ENCODE measurements at regions not wholly inside any gene's neighbourhood (a gene's known extent, or its start where the extent isn't known, plus 50 kb on each side); places are given as distances from the start of the nearest gene placed in this dataset.

DNA sequence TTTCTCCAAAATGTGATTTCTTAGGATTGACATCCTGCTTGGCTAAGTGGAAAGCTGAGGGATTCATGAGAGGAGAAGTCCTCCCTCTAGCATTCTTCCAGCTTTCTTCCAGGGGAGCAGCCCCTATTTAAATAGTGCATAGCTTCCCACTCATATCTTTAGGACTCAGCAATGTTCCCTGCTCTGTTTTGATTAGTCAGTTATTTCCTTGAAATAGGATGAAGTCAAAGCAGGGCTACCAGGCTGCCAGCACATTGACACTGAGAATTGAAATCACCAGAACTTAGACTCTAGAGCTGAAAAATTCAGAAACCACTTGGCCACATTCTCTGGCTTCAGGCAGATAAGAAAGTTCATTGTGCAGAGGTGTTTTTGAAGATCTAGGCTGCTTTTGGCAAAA, 74.7 kb upstream of the SMAD1 start:
- H4K91ac ChIP-seq (ENCODE audit: low read length): no peak overlapping the region
- H2BK15ac ChIP-seq (ENCODE audit: low read depth, poor library complexity, severe bottlenecking): no peak overlapping the region
- H3K4me1 ChIP-seq (ENCODE audit: control insufficient read depth, insufficient read depth, low read depth, low read length): no peaks in the 10 kb centered on the region
- H3K18ac ChIP-seq (ENCODE audit: low read depth in 1 of 2, low read length in 2 of 2): no peak overlapping the region
- H3K4ac ChIP-seq (ENCODE audit: low read depth in 1 of 2, low read length in 2 of 2): no peak overlapping the region
- no peak overlapping the region for H2BK12ac ChIP-seq (ENCODE audit: low read length in 2 of 2)
- no peaks in the 10 kb centered on the region for H3K9me3 ChIP-seq (ENCODE audit: control insufficient read depth, low read length)
- no peaks in the 10 kb centered on the region for H3K36me3 ChIP-seq (ENCODE audit: control insufficient read depth in 1 of 2, insufficient read depth in 2 of 2, low read depth in 1 of 2, low read length in 2 of 2)
- H3K4me3 ChIP-seq (ENCODE audit: insufficient read depth in 1 of 2, low read depth in 1 of 2, low read length in 2 of 2): no peak overlapping the region
- H3K27ac ChIP-seq (ENCODE audit: low read length, poor library complexity, severe bottlenecking): no peak overlapping the region
- H2AK5ac ChIP-seq (ENCODE audit: low read length, severe bottlenecking): no peak overlapping the region
- no peaks in the 10 kb centered on the region for H3K27me3 ChIP-seq (ENCODE audit: control insufficient read depth in 1 of 2, insufficient read depth in 1 of 2, low read length in 2 of 2)
- H3K14ac ChIP-seq (ENCODE audit: low read length in 2 of 2): no peak overlapping the region
- no peak overlapping the region for H2BK5ac ChIP-seq (ENCODE audit: low read depth, low read length, poor library complexity, severe bottlenecking)
- no peaks in the 10 kb centered on the region for H3K79me1 ChIP-seq (replicated peaks; ENCODE audit: low read length, poor library complexity, severe bottlenecking)
- no peak overlapping the region for H3K23ac ChIP-seq (ENCODE audit: low read length in 2 of 2)
- no peak overlapping the region for H2AFZ ChIP-seq (ENCODE audit: low read depth, low read length)
- H2BK120ac ChIP-seq (ENCODE audit: low read depth, low read length): no peak overlapping the region
- no peak overlapping the region for H4K8ac ChIP-seq (ENCODE audit: low read length)
- no peak overlapping the region for H3K9ac ChIP-seq (ENCODE audit: low read length)
- H3K4me2 ChIP-seq (ENCODE audit: low read length, poor library complexity, severe bottlenecking): no peak overlapping the region
- no peak for DNase-seq

DNA sequence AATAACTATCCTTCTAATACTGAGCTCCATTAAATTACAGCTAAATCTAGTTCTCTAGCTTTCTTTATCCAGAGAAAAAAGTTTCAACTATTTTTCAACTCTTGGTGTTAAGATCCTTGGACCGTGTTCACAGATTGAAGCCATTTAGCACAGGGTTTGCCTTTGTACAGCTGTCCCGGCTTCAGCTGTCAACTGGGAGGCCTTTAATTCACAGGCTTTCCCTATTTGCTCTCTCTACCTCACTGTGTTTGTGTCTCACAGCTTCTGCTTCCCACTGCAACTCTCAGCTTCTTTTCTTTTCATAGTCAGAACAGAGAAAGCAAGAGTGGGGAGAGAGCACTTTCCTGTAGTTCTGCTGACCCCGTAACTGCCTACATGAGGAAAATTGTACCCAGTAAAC, 76.9 kb upstream of the SMAD1 start:
- H3K9ac ChIP-seq (ENCODE audit: low read length): no peak overlapping the region
- no peak overlapping the region for H3K27ac ChIP-seq (ENCODE audit: low read length, poor library complexity, severe bottlenecking)
- H3K4me3 ChIP-seq (ENCODE audit: insufficient read depth in 1 of 2, low read depth in 1 of 2, low read length in 2 of 2): no peak overlapping the region
- no peak overlapping the region for H2BK5ac ChIP-seq (ENCODE audit: low read depth, low read length, poor library complexity, severe bottlenecking)
- no peak overlapping the region for H3K14ac ChIP-seq (ENCODE audit: low read length in 2 of 2)
- H2BK120ac ChIP-seq (ENCODE audit: low read depth, low read length): no peak overlapping the region
- no peak overlapping the region for H3K18ac ChIP-seq (ENCODE audit: low read depth in 1 of 2, low read length in 2 of 2)
- H3K27me3 ChIP-seq (ENCODE audit: control insufficient read depth in 1 of 2, insufficient read depth in 1 of 2, low read length in 2 of 2): no peaks in the 10 kb centered on the region
- no peaks in the 10 kb centered on the region for H3K9me3 ChIP-seq (ENCODE audit: control insufficient read depth, low read length)
- no peak overlapping the region for H4K8ac ChIP-seq (ENCODE audit: low read length)
- no peak overlapping the region for H3K4ac ChIP-seq (ENCODE audit: low read depth in 1 of 2, low read length in 2 of 2)
- no peak overlapping the region for H4K91ac ChIP-seq (ENCODE audit: low read length)
- no peak overlapping the region for H3K4me2 ChIP-seq (ENCODE audit: low read length, poor library complexity, severe bottlenecking)
- no peak overlapping the region for H2AK5ac ChIP-seq (ENCODE audit: low read length, severe bottlenecking)
- WGBS: 88% methylated on average over 3 of the region's 3 CpGs
- DNase-seq: no peak
- no peaks in the 10 kb centered on the region for H3K36me3 ChIP-seq (ENCODE audit: control insufficient read depth in 1 of 2, insufficient read depth in 2 of 2, low read depth in 1 of 2, low read length in 2 of 2)
- no peaks in the 10 kb centered on the region for H3K4me1 ChIP-seq (ENCODE audit: control insufficient read depth, insufficient read depth, low read depth, low read length)
- no peaks in the 10 kb centered on the region for H3K79me1 ChIP-seq (replicated peaks; ENCODE audit: low read length, poor library complexity, severe bottlenecking)
- H2AFZ ChIP-seq (ENCODE audit: low read depth, low read length): no peak overlapping the region
- H3K23ac ChIP-seq (ENCODE audit: low read length in 2 of 2): no peak overlapping the region
- H2BK12ac ChIP-seq (ENCODE audit: low read length in 2 of 2): no peak overlapping the region
- H2BK15ac ChIP-seq (ENCODE audit: low read depth, poor library complexity, severe bottlenecking): no peak overlapping the region

DNA sequence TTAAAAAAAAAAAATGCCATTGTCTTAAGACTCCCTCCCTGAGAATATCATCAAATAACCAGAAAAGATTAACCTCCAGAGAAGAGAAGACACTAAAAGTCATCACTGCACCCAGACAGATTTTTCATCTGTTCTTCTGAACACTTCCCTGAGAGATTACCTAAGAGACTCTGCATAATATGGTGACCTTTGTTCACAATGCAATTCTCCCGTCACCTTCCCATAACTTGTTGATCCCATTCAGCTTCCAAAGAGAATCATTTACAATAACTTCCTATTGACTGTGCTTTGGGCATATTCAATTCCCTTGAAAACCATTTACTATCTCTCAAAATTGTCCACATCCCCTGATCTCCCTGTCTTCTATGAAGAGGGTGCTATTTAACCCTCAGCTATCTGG, 85.1 kb upstream of the SMAD1 start:
- Histone ChIP-seq H3K14ac (ENCODE audit: low read length in 2 of 2) (no peak overlapping the region), H3K36me3 (ENCODE audit: control insufficient read depth in 1 of 2, insufficient read depth in 2 of 2, low read depth in 1 of 2, low read length in 2 of 2) (no peaks in the 10 kb centered on the region), H3K18ac (ENCODE audit: low read depth in 1 of 2, low read length in 2 of 2) (no peak overlapping the region), H3K79me1 (replicated peaks; ENCODE audit: low read length, poor library complexity, severe bottlenecking) (no peaks in the 10 kb centered on the region), H3K4ac (ENCODE audit: low read depth in 1 of 2, low read length in 2 of 2) (no peak overlapping the region), H2BK120ac (ENCODE audit: low read depth, low read length) (no peak overlapping the region), H2BK15ac (ENCODE audit: low read depth, poor library complexity, severe bottlenecking) (no peak overlapping the region), H2AFZ (ENCODE audit: low read depth, low read length) (no peak overlapping the region), H2BK5ac (ENCODE audit: low read depth, low read length, poor library complexity, severe bottlenecking) (no peak overlapping the region), H3K4me2 (ENCODE audit: low read length, poor library complexity, severe bottlenecking) (no peak overlapping the region), H4K8ac (ENCODE audit: low read length) (no peak overlapping the region), H3K9ac (ENCODE audit: low read length) (no peak overlapping the region), H3K27me3 (ENCODE audit: control insufficient read depth in 1 of 2, insufficient read depth in 1 of 2, low read length in 2 of 2) (no peaks in the 10 kb centered on the region), H3K4me1 (ENCODE audit: control insufficient read depth, insufficient read depth, low read depth, low read length) (no peaks in the 10 kb centered on the region), H3K4me3 (ENCODE audit: insufficient read depth in 1 of 2, low read depth in 1 of 2, low read length in 2 of 2) (no peak overlapping the region), H2BK12ac (ENCODE audit: low read length in 2 of 2) (no peak overlapping the region), H4K91ac (ENCODE audit: low read length) (no peak overlapping the region), H3K23ac (ENCODE audit: low read length in 2 of 2) (no peak overlapping the region), H3K9me3 (ENCODE audit: control insufficient read depth, low read length) (no peaks in the 10 kb centered on the region), H3K27ac (ENCODE audit: low read length, poor library complexity, severe bottlenecking) (no peak overlapping the region), H2AK5ac (ENCODE audit: low read length, severe bottlenecking) (no peak overlapping the region)
- no peak for DNase-seq
- 87% methylated on average over 1 of the region's 1 CpG for WGBS

DNA sequence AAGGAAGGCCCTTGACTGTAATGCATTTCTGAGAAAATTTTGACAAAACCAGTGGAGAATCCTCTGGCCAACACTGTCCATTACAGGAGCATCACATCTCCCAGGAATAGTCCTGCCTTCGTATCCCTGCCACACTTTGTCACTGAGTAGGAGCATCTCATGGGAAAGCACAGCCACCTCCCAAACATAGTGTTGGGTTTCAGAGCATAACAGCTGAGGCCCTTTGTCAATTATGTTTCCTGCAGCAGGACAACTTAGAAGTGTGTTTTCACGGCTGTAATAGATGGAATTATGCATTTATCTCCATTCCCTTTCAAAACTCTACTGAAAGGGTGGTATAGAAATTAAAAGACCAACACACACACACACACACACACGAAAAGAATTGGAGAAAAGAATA, 91.1 kb upstream of the SMAD1 start:
- Histone ChIP-seq H3K4ac (ENCODE audit: low read depth in 1 of 2, low read length in 2 of 2) (no peak overlapping the region), H3K9ac (ENCODE audit: low read length) (no peak overlapping the region), H2BK15ac (ENCODE audit: low read depth, poor library complexity, severe bottlenecking) (no peak overlapping the region), H3K4me3 (ENCODE audit: insufficient read depth in 1 of 2, low read depth in 1 of 2, low read length in 2 of 2) (no peak overlapping the region), H2BK120ac (ENCODE audit: low read depth, low read length) (no peak overlapping the region), H3K23ac (ENCODE audit: low read length in 2 of 2) (no peak overlapping the region), H3K4me1 (ENCODE audit: control insufficient read depth, insufficient read depth, low read depth, low read length) (no peaks in the 10 kb centered on the region), H3K14ac (ENCODE audit: low read length in 2 of 2) (no peak overlapping the region), H2AK5ac (ENCODE audit: low read length, severe bottlenecking) (no peak overlapping the region), H3K27me3 (ENCODE audit: control insufficient read depth in 1 of 2, insufficient read depth in 1 of 2, low read length in 2 of 2) (no peaks in the 10 kb centered on the region), H3K79me1 (replicated peaks; ENCODE audit: low read length, poor library complexity, severe bottlenecking) (no peaks in the 10 kb centered on the region), H4K8ac (ENCODE audit: low read length) (no peak overlapping the region), H3K36me3 (ENCODE audit: control insufficient read depth in 1 of 2, insufficient read depth in 2 of 2, low read depth in 1 of 2, low read length in 2 of 2) (no peaks in the 10 kb centered on the region), H3K18ac (ENCODE audit: low read depth in 1 of 2, low read length in 2 of 2) (no peak overlapping the region), H2AFZ (ENCODE audit: low read depth, low read length) (no peak overlapping the region), H4K91ac (ENCODE audit: low read length) (no peak overlapping the region), H3K9me3 (ENCODE audit: control insufficient read depth, low read length) (no peaks in the 10 kb centered on the region), H2BK5ac (ENCODE audit: low read depth, low read length, poor library complexity, severe bottlenecking) (no peak overlapping the region), H3K4me2 (ENCODE audit: low read length, poor library complexity, severe bottlenecking) (no peak overlapping the region), H3K27ac (ENCODE audit: low read length, poor library complexity, severe bottlenecking) (no peak overlapping the region), H2BK12ac (ENCODE audit: low read length in 2 of 2) (no peak overlapping the region)
- WGBS: 89% methylated on average over 1 of the region's 3 CpGs
- no peak for DNase-seq
